ENCODE measurements at regions not wholly inside any gene's neighbourhood (a gene's known extent, or its start where the extent isn't known, plus 50 kb on each side); places are given as distances from the start of the nearest gene placed in this dataset.

DNA sequence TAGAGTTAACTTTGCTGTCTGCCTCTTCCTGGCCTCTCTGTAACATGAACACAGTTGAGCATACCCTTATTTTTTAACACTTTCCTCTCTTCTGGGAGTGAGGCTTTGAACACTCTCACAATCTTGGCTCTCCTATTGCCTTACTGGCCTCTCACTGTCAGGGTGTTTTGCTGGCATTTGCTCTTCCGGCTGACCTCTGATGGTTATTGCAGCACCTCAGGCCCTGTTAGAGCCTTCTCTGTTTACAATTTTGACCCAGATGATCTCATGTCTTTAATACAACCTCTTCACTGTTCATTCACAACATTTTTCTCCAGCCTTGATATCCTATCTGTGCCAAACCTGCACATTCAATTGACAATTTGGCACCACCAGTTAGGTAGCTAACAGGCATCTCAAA lies 357.8 kb upstream of the USP15 start:
- Histone ChIP-seq H3K36me3 (ENCODE audit: control insufficient read depth, insufficient read depth, low read length) (no peaks in the 10 kb centered on the region), H3K9me3 (ENCODE audit: control insufficient read depth, low read depth, low read length) (peaks cover 4% of the 10 kb centered on the region), H3K27me3 (ENCODE audit: control insufficient read depth, insufficient read depth, low read length) (no peaks in the 10 kb centered on the region), H3K27ac (ENCODE audit: low read length) (no peak overlapping the region), H3K4me3 (ENCODE audit: low read length) (no peak overlapping the region), H3K4me1 (ENCODE audit: control insufficient read depth, insufficient read depth, low read length) (no peaks in the 10 kb centered on the region)
- no peak for DNase-seq
- WGBS (ENCODE audit: insufficient coverage, low lambda C conversion rate): 80% methylated on average over 1 of the region's 1 CpG

DNA sequence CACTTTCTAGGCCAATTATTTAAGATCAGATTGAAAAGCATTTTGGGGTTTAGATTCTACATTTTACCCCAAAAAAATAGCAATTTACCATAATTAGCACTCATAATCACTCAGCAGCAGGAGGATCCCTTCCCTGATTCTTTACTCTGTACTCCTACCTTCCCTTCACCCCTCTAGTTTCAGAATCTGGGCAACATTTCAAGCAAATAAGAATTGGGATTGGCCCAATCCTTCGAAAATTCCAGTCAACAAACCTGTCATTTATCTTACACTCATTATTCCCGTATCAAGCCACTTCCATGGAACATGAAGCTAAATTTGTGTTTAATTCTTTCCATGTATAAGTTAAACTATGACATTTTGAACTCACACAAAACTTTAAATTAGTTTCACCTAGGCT lies 349.1 kb upstream of the USP15 start:
- WGBS (ENCODE audit: insufficient coverage, low lambda C conversion rate): 100% methylated on average over 1 of the region's 2 CpGs
- DNase-seq: no peak
- Histone ChIP-seq H3K9me3 (ENCODE audit: control insufficient read depth, low read depth, low read length) (no peaks in the 10 kb centered on the region), H3K36me3 (ENCODE audit: control insufficient read depth, insufficient read depth, low read length) (no peaks in the 10 kb centered on the region), H3K4me1 (ENCODE audit: control insufficient read depth, insufficient read depth, low read length) (no peaks in the 10 kb centered on the region), H3K27ac (ENCODE audit: low read length) (no peak overlapping the region), H3K27me3 (ENCODE audit: control insufficient read depth, insufficient read depth, low read length) (no peaks in the 10 kb centered on the region), H3K4me3 (ENCODE audit: low read length) (no peak overlapping the region)

DNA sequence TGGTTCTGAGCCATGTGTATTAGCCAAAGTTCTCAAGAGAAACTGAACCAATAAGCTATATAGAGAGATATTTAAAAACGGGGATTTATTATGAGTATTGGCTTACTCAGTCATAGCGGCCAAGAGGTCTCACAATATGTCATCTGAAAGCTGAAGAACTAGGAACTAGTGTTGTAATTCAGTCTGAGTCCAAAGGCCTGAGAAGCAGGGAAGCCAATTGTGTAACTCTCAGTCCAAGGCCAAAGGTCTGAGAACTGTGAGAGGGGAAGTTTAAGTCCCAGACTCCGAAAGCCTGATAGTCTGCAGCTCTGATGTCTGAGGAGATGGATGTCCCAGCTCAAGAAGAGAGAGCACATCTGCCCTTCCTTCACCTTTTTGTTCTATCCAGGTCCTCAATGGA lies 344.8 kb upstream of the USP15 start:
- Histone ChIP-seq H3K4me1 (ENCODE audit: control insufficient read depth, insufficient read depth, low read length) (no peaks in the 10 kb centered on the region), H3K27ac (ENCODE audit: low read length) (no peak overlapping the region), H3K9me3 (ENCODE audit: control insufficient read depth, low read depth, low read length) (no peaks in the 10 kb centered on the region), H3K27me3 (ENCODE audit: control insufficient read depth, insufficient read depth, low read length) (no peaks in the 10 kb centered on the region), H3K4me3 (ENCODE audit: low read length) (no peak overlapping the region), H3K36me3 (ENCODE audit: control insufficient read depth, insufficient read depth, low read length) (no peaks in the 10 kb centered on the region)
- 100% methylated on average over 1 of the region's 3 CpGs for WGBS (ENCODE audit: insufficient coverage, low lambda C conversion rate)
- DNase-seq: peak in 1 of 2 donors; percentile 3

DNA sequence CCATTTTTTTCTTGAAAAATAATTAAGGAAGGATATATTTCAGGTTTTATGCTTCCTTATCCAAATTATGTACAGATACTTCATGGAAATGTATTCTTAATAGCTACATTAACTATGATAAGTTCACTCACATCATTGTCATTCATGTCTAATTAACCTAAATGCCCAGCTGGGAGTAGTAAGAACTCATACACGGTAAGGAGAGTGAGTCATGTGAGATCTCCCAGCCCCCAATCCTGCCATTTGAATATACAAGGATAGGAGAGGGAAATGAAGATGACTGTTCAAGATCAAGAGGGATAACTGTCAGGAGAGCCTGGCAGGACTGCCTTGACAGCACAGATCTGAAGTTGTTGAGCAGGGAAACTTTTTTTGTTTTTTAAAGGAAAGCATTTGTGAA lies 343.4 kb upstream of the USP15 start:
- H3K4me1 ChIP-seq (ENCODE audit: control insufficient read depth, insufficient read depth, low read length): no peaks in the 10 kb centered on the region
- no CpG with 5 or more reads among the region's 1 CpG for WGBS (ENCODE audit: insufficient coverage, low lambda C conversion rate)
- no peak overlapping the region for H3K27ac ChIP-seq (ENCODE audit: low read length)
- H3K27me3 ChIP-seq (ENCODE audit: control insufficient read depth, insufficient read depth, low read length): no peaks in the 10 kb centered on the region
- H3K36me3 ChIP-seq (ENCODE audit: control insufficient read depth, insufficient read depth, low read length): no peaks in the 10 kb centered on the region
- DNase-seq: no peak
- no peak overlapping the region for H3K4me3 ChIP-seq (ENCODE audit: low read length)
- H3K9me3 ChIP-seq (ENCODE audit: control insufficient read depth, low read depth, low read length): no peaks in the 10 kb centered on the region

DNA sequence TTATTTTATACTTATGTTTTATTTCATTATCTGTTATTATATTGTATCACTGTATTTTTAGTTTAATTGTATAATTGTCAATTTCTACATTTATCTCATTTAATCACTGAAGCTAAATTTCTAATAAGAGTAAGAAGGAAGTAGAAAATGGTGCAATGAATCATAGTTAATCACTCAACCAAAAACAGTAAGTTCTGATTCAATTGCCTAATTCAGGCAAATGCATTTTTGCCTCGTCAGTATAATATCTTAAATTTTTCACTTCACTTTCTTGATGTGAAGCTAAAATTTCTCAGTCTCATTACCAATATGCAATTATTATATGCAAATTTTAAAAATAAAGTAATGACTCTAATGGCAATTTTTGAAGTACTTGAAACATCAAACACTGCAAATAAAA lies 340.5 kb upstream of the USP15 start:
- WGBS (ENCODE audit: insufficient coverage, low lambda C conversion rate): 80% methylated on average over 1 of the region's 1 CpG
- H3K4me3 ChIP-seq (ENCODE audit: low read length): no peak overlapping the region

DNA sequence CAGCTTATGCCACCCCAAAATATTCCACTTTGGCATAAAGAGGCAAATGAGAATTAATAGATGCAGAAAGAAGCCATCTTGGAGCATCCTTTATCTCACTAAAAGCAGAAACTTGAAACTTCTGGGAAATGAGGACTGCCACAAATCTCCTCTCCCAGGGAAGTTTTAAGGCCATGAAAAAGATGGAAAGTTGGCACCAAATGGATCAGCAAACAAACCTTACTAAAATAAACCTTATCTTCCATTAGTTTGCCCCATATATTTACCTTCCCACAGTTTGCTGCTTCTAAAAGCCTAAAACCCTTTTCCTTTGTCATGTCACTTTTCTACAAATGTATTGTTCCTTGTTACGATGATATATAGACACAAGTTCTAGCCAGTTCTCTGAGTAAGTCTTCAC lies 340.0 kb upstream of the USP15 start:
- WGBS (ENCODE audit: insufficient coverage, low lambda C conversion rate): 75% methylated on average over 1 of the region's 1 CpG

More for the DNA sequence above, 340.5 kb upstream of the USP15 start:
- Histone ChIP-seq H3K9me3 (ENCODE audit: control insufficient read depth, low read depth, low read length) (no peaks in the 10 kb centered on the region), H3K4me1 (ENCODE audit: control insufficient read depth, insufficient read depth, low read length) (no peaks in the 10 kb centered on the region), H3K27ac (ENCODE audit: low read length) (no peak overlapping the region), H3K27me3 (ENCODE audit: control insufficient read depth, insufficient read depth, low read length) (no peaks in the 10 kb centered on the region), H3K36me3 (ENCODE audit: control insufficient read depth, insufficient read depth, low read length) (no peaks in the 10 kb centered on the region)
- no peak for DNase-seq

DNA sequence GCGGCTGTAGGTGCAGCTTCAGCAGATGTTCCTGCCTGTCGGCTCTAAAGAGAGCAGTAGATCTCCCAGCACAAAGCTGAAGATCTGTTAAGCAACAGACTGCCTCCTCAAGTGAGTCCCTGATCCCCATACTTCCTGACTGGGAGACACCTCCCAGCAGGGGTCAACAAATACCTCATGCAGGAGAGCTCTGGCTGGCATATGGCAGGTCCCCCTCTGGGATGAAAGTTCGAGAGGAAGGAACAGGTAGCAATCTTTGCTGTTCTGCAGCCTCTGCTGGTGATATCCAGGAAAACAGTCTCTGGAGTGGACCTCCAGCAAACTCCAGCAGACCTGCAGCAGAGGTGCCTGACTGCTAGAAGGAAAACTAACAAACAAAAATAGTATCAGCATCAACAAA lies 337.1 kb upstream of the USP15 start:
- WGBS (ENCODE audit: insufficient coverage, low lambda C conversion rate): no CpG with 5 or more reads among the region's 3 CpGs
- Histone ChIP-seq H3K9me3 (ENCODE audit: control insufficient read depth, low read depth, low read length) (no peaks in the 10 kb centered on the region), H3K4me1 (ENCODE audit: control insufficient read depth, insufficient read depth, low read length) (no peaks in the 10 kb centered on the region), H3K4me3 (ENCODE audit: low read length) (no peak overlapping the region), H3K36me3 (ENCODE audit: control insufficient read depth, insufficient read depth, low read length) (no peaks in the 10 kb centered on the region), H3K27me3 (ENCODE audit: control insufficient read depth, insufficient read depth, low read length) (no peaks in the 10 kb centered on the region), H3K27ac (ENCODE audit: low read length) (no peak overlapping the region)
- no peak for DNase-seq

More for the DNA sequence above, 340.0 kb upstream of the USP15 start:
- Histone ChIP-seq H3K36me3 (ENCODE audit: control insufficient read depth, insufficient read depth, low read length) (no peaks in the 10 kb centered on the region), H3K4me3 (ENCODE audit: low read length) (no peak overlapping the region), H3K27ac (ENCODE audit: low read length) (no peak overlapping the region), H3K4me1 (ENCODE audit: control insufficient read depth, insufficient read depth, low read length) (no peaks in the 10 kb centered on the region), H3K27me3 (ENCODE audit: control insufficient read depth, insufficient read depth, low read length) (no peaks in the 10 kb centered on the region), H3K9me3 (ENCODE audit: control insufficient read depth, low read depth, low read length) (no peaks in the 10 kb centered on the region)
- no peak for DNase-seq

DNA sequence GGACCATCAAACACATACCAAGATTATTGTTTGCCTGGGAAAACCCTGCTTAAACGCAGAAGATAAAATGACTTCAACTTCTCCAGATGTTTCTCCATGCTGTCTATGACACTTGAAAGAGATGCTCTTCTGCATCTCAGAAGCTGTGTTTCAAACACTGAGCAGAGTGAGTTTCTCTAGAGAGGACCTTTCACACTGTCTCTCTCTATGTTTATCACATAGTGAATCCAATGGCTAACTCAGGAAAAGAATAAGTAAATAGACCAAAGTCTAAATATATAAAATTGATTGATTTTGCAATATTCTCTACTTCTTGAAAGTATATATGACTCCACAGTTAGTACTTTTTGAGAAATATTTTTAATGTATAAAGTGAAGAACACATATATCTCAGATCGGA lies 325.6 kb upstream of the USP15 start:
- H3K27me3 ChIP-seq (ENCODE audit: control insufficient read depth, insufficient read depth, low read length): no peaks in the 10 kb centered on the region
- no peaks in the 10 kb centered on the region for H3K9me3 ChIP-seq (ENCODE audit: control insufficient read depth, low read depth, low read length)
- no peaks in the 10 kb centered on the region for H3K4me1 ChIP-seq (ENCODE audit: control insufficient read depth, insufficient read depth, low read length)
- 80% methylated on average over 1 of the region's 2 CpGs for WGBS (ENCODE audit: insufficient coverage, low lambda C conversion rate)
- H3K36me3 ChIP-seq (ENCODE audit: control insufficient read depth, insufficient read depth, low read length): no peaks in the 10 kb centered on the region
- DNase-seq: no peak
- no peak overlapping the region for H3K27ac ChIP-seq (ENCODE audit: low read length)
- H3K4me3 ChIP-seq (ENCODE audit: low read length): no peak overlapping the region

DNA sequence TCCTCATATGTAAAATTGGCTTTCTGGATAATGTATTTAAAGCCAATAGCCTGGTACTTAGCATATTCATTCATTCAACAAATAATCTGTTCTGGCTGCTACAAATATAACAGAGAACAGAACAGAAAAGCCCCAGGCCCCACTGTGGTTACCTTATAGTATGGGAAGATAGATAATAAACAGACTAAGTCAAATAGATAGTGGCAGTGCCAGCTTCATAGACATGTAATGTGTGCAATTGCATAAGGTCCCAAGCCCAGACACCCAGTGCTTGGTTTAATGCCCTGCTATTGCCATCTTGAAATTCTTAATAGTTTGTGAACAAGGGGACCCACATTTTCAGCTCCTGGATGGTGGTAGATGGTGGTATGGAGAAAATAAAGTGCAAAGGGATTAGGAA lies 320.2 kb upstream of the USP15 start:
- H3K36me3 ChIP-seq (ENCODE audit: control insufficient read depth, insufficient read depth, low read length): no peaks in the 10 kb centered on the region
- H3K4me1 ChIP-seq (ENCODE audit: control insufficient read depth, insufficient read depth, low read length): no peaks in the 10 kb centered on the region
- no peaks in the 10 kb centered on the region for H3K9me3 ChIP-seq (ENCODE audit: control insufficient read depth, low read depth, low read length)
- H3K4me3 ChIP-seq (ENCODE audit: low read length): no peak overlapping the region
- H3K27me3 ChIP-seq (ENCODE audit: control insufficient read depth, insufficient read depth, low read length): no peaks in the 10 kb centered on the region
- H3K27ac ChIP-seq (ENCODE audit: low read length): no peak overlapping the region
- no peak for DNase-seq

DNA sequence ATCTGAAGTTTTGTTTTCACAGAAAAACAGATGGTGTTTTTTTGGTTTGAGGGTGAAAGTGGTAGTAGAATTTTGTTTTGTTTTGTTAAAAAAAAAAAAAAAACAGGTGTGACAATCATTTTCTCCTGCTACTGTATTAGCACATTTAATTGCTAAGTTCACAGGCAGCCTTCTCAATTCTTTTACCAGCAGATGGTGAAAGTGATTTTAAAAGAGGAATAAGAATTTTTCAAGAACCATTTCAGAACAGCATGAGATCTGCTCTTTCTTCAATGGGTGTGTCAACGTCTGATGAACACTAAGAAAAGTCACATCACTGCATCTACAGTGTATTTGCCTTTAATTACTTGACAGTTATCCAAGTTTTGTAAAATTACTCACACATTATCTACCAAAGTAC lies 303.7 kb upstream of the USP15 start:
- DNase-seq: no peak
- WGBS (ENCODE audit: insufficient coverage, low lambda C conversion rate): no CpG with 5 or more reads among the region's 1 CpG
- Histone ChIP-seq H3K9me3 (ENCODE audit: control insufficient read depth, low read depth, low read length) (no peaks in the 10 kb centered on the region), H3K4me3 (ENCODE audit: low read length) (no peak overlapping the region), H3K27me3 (ENCODE audit: control insufficient read depth, insufficient read depth, low read length) (no peaks in the 10 kb centered on the region), H3K27ac (ENCODE audit: low read length) (no peak overlapping the region), H3K4me1 (ENCODE audit: control insufficient read depth, insufficient read depth, low read length) (no peaks in the 10 kb centered on the region), H3K36me3 (ENCODE audit: control insufficient read depth, insufficient read depth, low read length) (no peaks in the 10 kb centered on the region)

DNA sequence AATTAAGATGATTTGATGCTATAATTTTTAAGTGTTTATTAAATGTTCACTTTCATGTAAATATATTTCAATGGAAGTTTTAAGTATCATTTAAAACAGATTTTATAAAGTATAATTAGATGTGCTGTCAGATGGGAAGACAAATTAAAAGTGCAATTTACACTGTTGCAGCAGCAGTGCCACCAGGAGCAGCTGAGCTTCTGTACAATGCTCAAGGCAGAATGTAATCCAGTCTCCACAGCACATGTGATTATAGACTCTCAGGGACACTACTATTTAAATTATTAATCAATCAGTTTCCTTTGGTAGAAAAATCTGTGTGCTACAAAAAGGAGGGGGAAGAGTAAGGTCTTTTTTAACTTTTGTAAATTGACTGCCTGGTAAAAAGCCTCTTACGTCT lies 285.7 kb upstream of the USP15 start:
- no peaks in the 10 kb centered on the region for H3K4me1 ChIP-seq (ENCODE audit: control insufficient read depth, insufficient read depth, low read length)
- H3K27ac ChIP-seq (ENCODE audit: low read length): no peak overlapping the region
- H3K9me3 ChIP-seq (ENCODE audit: control insufficient read depth, low read depth, low read length): no peaks in the 10 kb centered on the region
- no peak for DNase-seq
- no peaks in the 10 kb centered on the region for H3K27me3 ChIP-seq (ENCODE audit: control insufficient read depth, insufficient read depth, low read length)
- no peaks in the 10 kb centered on the region for H3K36me3 ChIP-seq (ENCODE audit: control insufficient read depth, insufficient read depth, low read length)
- WGBS (ENCODE audit: insufficient coverage, low lambda C conversion rate): no CpG with 5 or more reads among the region's 1 CpG
- H3K4me3 ChIP-seq (ENCODE audit: low read length): no peak overlapping the region
